H9 (cell line): ENCODE measurements at regions not wholly inside any gene's neighbourhood (a gene's known extent, or its start where the extent isn't known, plus 50 kb on each side); places are given as distances from the start of the nearest gene placed in this dataset.
A peak's percentile ranks its signal among the peaks of the same experiment; 100 is the strongest.
"Not testable (repeated sequence)": the region's sequence is repeated elsewhere in the genome, so short reads cannot be mapped to it uniquely, and the experiment has no call there.

ENCODE experiments used
- DNase-seq: peaks from one replicate; pipeline ENCODE4 v3.0.0-alpha.2; 2017
- H2AFZ ChIP-seq: one replicate; pipeline ENCODE4 v1.6.1; 2013; ENCODE audit warnings: mild to moderate bottlenecking, low read length, control low read depth, moderate library complexity
- H2AK5ac ChIP-seq: 2 replicates; pipeline ENCODE4 v1.6.1; 2013; ENCODE audit warnings: low read length, control low read depth, mixed read lengths; ENCODE audit not compliant: insufficient read length
- H2BK120ac ChIP-seq: one replicate; pipeline ENCODE4 v1.6.1; 2013; ENCODE audit warnings: low read depth, mild to moderate bottlenecking, low read length, control low read depth, inconsistent platforms; ENCODE audit not compliant: poor library complexity, severe bottlenecking
- H2BK12ac ChIP-seq: 2 replicates; pipeline ENCODE4 v1.6.1; 2013; ENCODE audit warnings: low read length, control low read depth, mixed read lengths, low read depth; ENCODE audit not compliant: insufficient read length
- H2BK15ac ChIP-seq: 2 replicates; pipeline ENCODE4 v1.6.1; 2013; ENCODE audit warnings: low read depth, low read length, control low read depth
- H2BK20ac ChIP-seq: one replicate; pipeline ENCODE4 v1.6.1; 2013; ENCODE audit warnings: low read depth, mild to moderate bottlenecking, low read length, control low read depth, inconsistent platforms; ENCODE audit not compliant: poor library complexity, severe bottlenecking
- H2BK5ac ChIP-seq: 2 replicates; pipeline ENCODE4 v1.6.1; 2013; ENCODE audit warnings: low read length, control low read depth, mixed read lengths; ENCODE audit not compliant: insufficient read length
- H3K14ac ChIP-seq: 2 replicates; pipeline ENCODE4 v1.6.1; 2013; ENCODE audit warnings: low read length, control low read depth; ENCODE audit not compliant: insufficient read depth
- H3K18ac ChIP-seq: 2 replicates; pipeline ENCODE4 v1.6.1; 2013; ENCODE audit warnings: low read depth, mild to moderate bottlenecking, mixed read lengths, low read length, control low read depth; ENCODE audit not compliant: insufficient read length
- H3K23ac ChIP-seq: 2 replicates; pipeline ENCODE4 v1.6.1; 2013; ENCODE audit warnings: low read length, control low read depth, mixed read lengths, low read depth; ENCODE audit not compliant: insufficient read length
- H3K23me2 ChIP-seq: 2 replicates; pipeline ENCODE4 v1.6.1; 2013; ENCODE audit warnings: low read depth, mild to moderate bottlenecking, mixed read lengths, low read length, control low read depth; ENCODE audit not compliant: insufficient read length, poor library complexity, severe bottlenecking
- H3K27ac ChIP-seq: 2 replicates; pipeline ENCODE4 v1.5.1; 2013; ENCODE audit warnings: low read length, control low read depth, mixed read lengths, low read depth; ENCODE audit not compliant: insufficient read length
- H3K27me3 ChIP-seq: 2 replicates; pipeline ENCODE4 v1.6.1; 2013; ENCODE audit warnings: low read length, control low read depth, inconsistent platforms; ENCODE audit not compliant: insufficient read depth
- H3K4ac ChIP-seq: 2 replicates; pipeline ENCODE4 v1.6.1; 2013; ENCODE audit warnings: low read depth, mild to moderate bottlenecking, control low read depth, inconsistent platforms, low read length, moderate library complexity
- H3K4me1 ChIP-seq: 2 replicates; pipeline ENCODE4 v1.6.1; 2013; ENCODE audit warnings: low read length, control low read depth, inconsistent platforms; ENCODE audit not compliant: insufficient read depth
- H3K4me2 ChIP-seq: 2 replicates; pipeline ENCODE4 v1.6.1; 2013; ENCODE audit warnings: low read length, control low read depth, mixed read lengths; ENCODE audit not compliant: insufficient read length, insufficient read depth
- H3K56ac ChIP-seq: 2 replicates; pipeline ENCODE4 v1.6.1; 2013; ENCODE audit warnings: low read depth, mild to moderate bottlenecking, mixed read lengths, low read length, control low read depth; ENCODE audit not compliant: insufficient read length
- H3K79me1 ChIP-seq: 2 replicates; pipeline ENCODE4 v1.6.1; 2013; ENCODE audit warnings: low read depth, mild to moderate bottlenecking, moderate library complexity, low read length, control low read depth, inconsistent platforms; ENCODE audit not compliant: insufficient read depth, poor library complexity, severe bottlenecking
- H3K79me2 ChIP-seq: 2 replicates; pipeline ENCODE4 v1.6.1; 2013; ENCODE audit warnings: low read length, control low read depth, inconsistent platforms; ENCODE audit not compliant: insufficient read depth
- H3K9ac ChIP-seq: 2 replicates; pipeline ENCODE4 v1.6.1; 2013; ENCODE audit warnings: low read length, control low read depth, mixed read lengths; ENCODE audit not compliant: insufficient read length; ENCODE audit errors: extremely low read depth
- H3K9me3 ChIP-seq: one replicate; pipeline ENCODE4 v1.6.1; 2013; ENCODE audit warnings: low read depth, low read length, inconsistent platforms; ENCODE audit not compliant: control insufficient read depth
- H3T11ph ChIP-seq: one replicate; pipeline ENCODE4 v1.6.1; 2013; ENCODE audit warnings: mild to moderate bottlenecking, low read length, control low read depth, inconsistent platforms
- H4K20me1 ChIP-seq: one replicate; pipeline ENCODE4 v1.6.1; 2013; ENCODE audit not compliant: control insufficient read depth, insufficient read length, insufficient read depth
- H4K5ac ChIP-seq: 2 replicates; pipeline ENCODE4 v1.6.1; 2013; ENCODE audit warnings: low read depth, mild to moderate bottlenecking, mixed read lengths, low read length, control low read depth; ENCODE audit not compliant: insufficient read length
- H4K8ac ChIP-seq: replicated peaks from 2 replicates; pipeline ENCODE4 v1.6.1; 2013; ENCODE audit warnings: low read length, control low read depth, mixed read lengths, low read depth; ENCODE audit not compliant: insufficient read length
- H4K91ac ChIP-seq: 2 replicates; pipeline ENCODE4 v1.6.1; 2013; ENCODE audit warnings: low read depth, mild to moderate bottlenecking, moderate library complexity, mixed read lengths, low read length, control low read depth; ENCODE audit not compliant: insufficient read length
- H3K27ac Mint-ChIP-seq, 3 experiments: 2 replicates in 2 of 3; 3 replicates in 1 of 3; pipeline ENCODE4 v1.8.0; 2020 to 2021; ENCODE audit warnings: mixed read lengths in 3 of 3, mild to moderate bottlenecking in 1 of 3, moderate library complexity in 1 of 3
- H3K27me3 Mint-ChIP-seq: 2 replicates; pipeline ENCODE4 v1.8.0; 2021; ENCODE audit warnings: low read depth, mild to moderate bottlenecking, moderate library complexity, mixed read lengths
- H3K36me3 Mint-ChIP-seq, 3 experiments: 2 replicates in 2 of 3; 3 replicates in 1 of 3; pipeline ENCODE4 v1.8.0; 2020 to 2021; ENCODE audit warnings: low read depth in 3 of 3, mixed read lengths in 3 of 3; ENCODE audit not compliant: insufficient read depth in 1 of 3
- H3K4me1 Mint-ChIP-seq, 2 experiments: 2 replicates each; pipeline ENCODE4 v1.8.0; 2020; ENCODE audit warnings: mixed read lengths in 2 of 2
- H3K4me3 Mint-ChIP-seq, 2 experiments: 2 replicates in 1 of 2; 3 replicates in 1 of 2; pipeline ENCODE4 v1.8.0; 2020 to 2021; ENCODE audit warnings: mild to moderate bottlenecking in 2 of 2, mixed read lengths in 2 of 2, moderate library complexity in 1 of 2
- H3K9me3 Mint-ChIP-seq, 2 experiments: 2 replicates in 1 of 2; 3 replicates in 1 of 2; pipeline ENCODE4 v1.8.0; 2020; ENCODE audit warnings: mild to moderate bottlenecking in 2 of 2, mixed read lengths in 2 of 2, moderate library complexity in 1 of 2
- WGBS: extraction: QIAGEN DNeasy Blood & Tissue Kit; methylation state at CpG from one replicate; pipeline ENCODE4 v1.1.7; 2013; ENCODE audit warnings: missing lambda C conversion rate, low lambda C conversion rate, mixed read lengths; ENCODE audit not compliant: insufficient read length; ENCODE audit errors: extremely low coverage; 5-methylcytosine and 5-hydroxymethylcytosine counted together
- TF ChIP-seq, protein P1 (sequence below): fragments of 200-600 bp; sonication (generic); conservative IDR thresholded peaks from 3 replicates; pipeline ENCODE4 v1.8.0; 2021; ENCODE audit warnings: antibody characterized with exemption, mild to moderate bottlenecking

DNA sequence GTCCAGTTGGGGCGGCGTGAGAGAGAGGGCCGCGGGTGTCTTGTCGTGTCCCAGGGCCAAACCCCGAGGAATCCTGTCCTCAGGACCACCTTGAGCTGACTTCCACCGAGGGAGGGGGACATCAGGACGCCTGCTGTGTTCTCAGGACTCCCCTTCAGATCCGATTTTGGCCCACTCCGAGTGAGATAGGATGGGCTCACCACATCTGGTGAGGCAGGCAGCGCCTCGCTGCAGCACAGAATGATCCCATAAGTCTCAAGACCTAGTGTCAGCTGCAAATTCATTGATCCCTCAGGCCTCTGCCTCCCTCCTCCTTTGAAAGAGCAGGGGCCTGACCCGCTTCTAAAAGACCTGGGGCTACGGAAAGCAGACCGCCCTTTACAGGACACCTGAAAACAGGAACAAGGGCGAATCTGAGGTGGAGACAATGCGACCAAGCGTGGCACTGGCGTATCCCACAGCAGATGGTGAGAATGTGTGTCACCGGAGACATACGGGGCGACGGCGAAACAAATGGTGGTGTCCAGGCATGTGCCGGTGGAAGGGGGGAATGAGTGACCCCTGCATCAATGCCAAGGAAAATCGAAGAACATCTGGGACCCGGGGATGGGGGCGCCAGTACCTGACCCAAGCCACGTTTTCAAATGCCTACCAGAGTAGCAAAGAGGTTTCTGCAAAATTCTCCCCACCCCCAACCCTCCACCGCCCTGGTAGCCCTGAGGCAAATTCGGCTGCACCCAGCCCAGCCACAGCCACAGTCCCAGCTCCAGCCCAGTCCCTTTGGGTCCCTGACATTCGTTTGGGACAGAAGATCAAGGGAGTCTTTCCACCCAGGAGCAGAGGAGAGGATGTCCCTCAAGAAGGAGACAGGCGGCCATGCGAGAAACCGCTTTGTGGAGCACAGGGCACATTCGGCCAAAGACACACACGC is 162.1 kb upstream of the ZNF337 start:
- Histone ChIP-seq H3K56ac (no peak overlapping the region), H3K23ac (no peak overlapping the region), H3K79me2 (no peaks in the 10 kb centered on the region), H3K18ac (no peak overlapping the region), H3K79me1 (no peaks in the 10 kb centered on the region), H3K9ac (no peak overlapping the region), H3K4me1 (no peaks in the 10 kb centered on the region), H4K8ac (no peak overlapping the region), H3T11ph (no peak overlapping the region), H2BK20ac (no peak overlapping the region), H2AFZ (no peak overlapping the region), H3K27ac (no peak overlapping the region), H3K23me2 (peaks cover 2% of the 10 kb centered on the region), H3K27me3 (peaks cover 29% of the 10 kb centered on the region), H3K4me2 (peak overlapping the region; percentile 20), H4K91ac (no peak overlapping the region), H2BK15ac (no peak overlapping the region), H2BK12ac (no peak overlapping the region), H3K14ac (no peak overlapping the region), H2BK120ac (no peak overlapping the region), H4K20me1 (no peaks in the 10 kb centered on the region), H2AK5ac (no peak overlapping the region), H2BK5ac (no peak overlapping the region), H3K9me3 (no peaks in the 10 kb centered on the region), H3K4ac (no peak overlapping the region), H4K5ac (no peak overlapping the region)
- peaks cover 83% of the 10 kb centered on the region for H3K27me3 Mint-ChIP-seq
- DNase-seq, result no peak
- peak overlapping the region in 1 of 2 experiments; percentile 75; a peak in 4 of 5 replicates for H3K4me3 Mint-ChIP-seq
- H3K27ac Mint-ChIP-seq, result no peak overlapping the region
- peaks cover 8 to 15% of the 10 kb centered on the region in 2 experiments for H3K9me3 Mint-ChIP-seq
- no CpG with 5 or more reads among the region's 37 CpGs for WGBS
- peaks cover 1 to 6% (median 2%) of the 10 kb centered on the region in 3 experiments; a peak in 4 of 7 replicates for H3K36me3 Mint-ChIP-seq
- peaks cover 17 to 20% of the 10 kb centered on the region in 2 experiments for H3K4me1 Mint-ChIP-seq
- TF ChIP-seq, protein P1, sequence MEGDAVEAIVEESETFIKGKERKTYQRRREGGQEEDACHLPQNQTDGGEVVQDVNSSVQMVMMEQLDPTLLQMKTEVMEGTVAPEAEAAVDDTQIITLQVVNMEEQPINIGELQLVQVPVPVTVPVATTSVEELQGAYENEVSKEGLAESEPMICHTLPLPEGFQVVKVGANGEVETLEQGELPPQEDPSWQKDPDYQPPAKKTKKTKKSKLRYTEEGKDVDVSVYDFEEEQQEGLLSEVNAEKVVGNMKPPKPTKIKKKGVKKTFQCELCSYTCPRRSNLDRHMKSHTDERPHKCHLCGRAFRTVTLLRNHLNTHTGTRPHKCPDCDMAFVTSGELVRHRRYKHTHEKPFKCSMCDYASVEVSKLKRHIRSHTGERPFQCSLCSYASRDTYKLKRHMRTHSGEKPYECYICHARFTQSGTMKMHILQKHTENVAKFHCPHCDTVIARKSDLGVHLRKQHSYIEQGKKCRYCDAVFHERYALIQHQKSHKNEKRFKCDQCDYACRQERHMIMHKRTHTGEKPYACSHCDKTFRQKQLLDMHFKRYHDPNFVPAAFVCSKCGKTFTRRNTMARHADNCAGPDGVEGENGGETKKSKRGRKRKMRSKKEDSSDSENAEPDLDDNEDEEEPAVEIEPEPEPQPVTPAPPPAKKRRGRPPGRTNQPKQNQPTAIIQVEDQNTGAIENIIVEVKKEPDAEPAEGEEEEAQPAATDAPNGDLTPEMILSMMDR, result no peak

DNA sequence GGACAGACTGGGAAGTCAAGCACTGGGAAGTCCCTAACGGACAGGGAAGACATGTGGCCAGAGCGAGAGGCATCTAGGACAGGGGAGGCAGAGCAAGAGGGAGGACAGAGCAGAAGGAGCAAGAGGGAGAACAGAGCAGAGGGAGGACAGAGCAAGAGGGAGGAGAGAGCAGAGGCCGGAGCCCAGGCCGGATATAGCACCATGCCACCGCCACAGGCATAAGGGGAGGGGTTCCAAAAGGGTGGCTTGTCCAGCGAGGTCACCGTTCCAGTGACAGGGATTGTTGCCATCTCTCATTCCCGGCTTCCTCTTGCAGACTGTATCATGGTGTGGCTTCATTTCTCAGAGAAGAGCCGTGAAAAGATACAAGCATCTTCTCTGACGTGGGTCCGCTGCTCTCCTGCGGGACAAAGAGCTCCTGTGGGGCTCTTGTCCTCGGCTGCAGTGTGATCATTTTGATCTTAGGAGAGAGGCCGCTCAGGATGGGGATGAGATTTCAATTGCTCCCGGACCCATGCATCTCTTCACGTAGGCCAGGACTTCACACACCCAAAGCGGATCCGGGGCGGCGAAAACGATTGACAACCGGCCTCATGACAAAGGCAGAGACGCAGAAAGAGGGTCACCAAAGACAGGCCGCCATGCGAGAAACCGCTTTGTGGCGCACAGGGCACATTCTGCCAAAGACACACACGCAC is 160.6 kb upstream of the ZNF337 start:
- H3K4ac ChIP-seq, H2AK5ac ChIP-seq, H2BK12ac ChIP-seq, H3K27ac Mint-ChIP-seq, H3K23ac ChIP-seq, H3K4me1 ChIP-seq, H3K14ac ChIP-seq, H4K91ac ChIP-seq, H3K79me2 ChIP-seq, H2BK20ac ChIP-seq, H3K4me2 ChIP-seq, H4K8ac ChIP-seq, H2BK120ac ChIP-seq, H3K9ac ChIP-seq, H3K9me3 ChIP-seq, H3K79me1 ChIP-seq, H3T11ph ChIP-seq, H3K18ac ChIP-seq, DNase-seq, H3K23me2 ChIP-seq, H2BK15ac ChIP-seq, H4K5ac ChIP-seq, H2BK5ac ChIP-seq, H2AFZ ChIP-seq, H4K20me1 ChIP-seq, H3K27ac ChIP-seq, H3K56ac ChIP-seq: not testable (repeated sequence)
- H3K4me3 Mint-ChIP-seq, result peak overlapping the region in 1 of 2 experiments; percentile 75; a peak in 3 of 5 replicates
- H3K4me1 Mint-ChIP-seq, result peaks cover 15 to 20% of the 10 kb centered on the region in 2 experiments
- peaks cover 0 to 17% (median 2%) of the 10 kb centered on the region in 3 experiments; a peak in 5 of 7 replicates for H3K36me3 Mint-ChIP-seq
- WGBS, result no CpG with 5 or more reads among the region's 28 CpGs
- peaks cover 71% of the 10 kb centered on the region for H3K27me3 Mint-ChIP-seq
- H3K27me3 ChIP-seq, result peaks cover 21% of the 10 kb centered on the region; the same call in 1 of the 2 replicates
- H3K9me3 Mint-ChIP-seq, result peaks cover 9 to 19% of the 10 kb centered on the region in 2 experiments
